ENCODE measurements at regions not wholly inside any gene's neighbourhood (a gene's known extent, or its start where the extent isn't known, plus 50 kb on each side); places are given as distances from the start of the nearest gene placed in this dataset.
A peak's percentile ranks its signal among the peaks of the same experiment; 100 is the strongest.

GRCh38 chr13:81929988-81930387 lies 1589.1 kb upstream of the SPRY2 start:
- no peak for TF ChIP-seq POLR2AphosphoS5 (IDR thresholded peaks at IDR 0.05; ENCODE audit: insufficient read depth, low read depth, low read length)
- no peak for TF ChIP-seq EZH2 (IDR thresholded peaks at IDR 0.05; ENCODE audit: borderline replicate concordance, low read depth, low read length, severe bottlenecking)
- peak; percentile 37 to 49 for TF ChIP-seq CTCF (IDR thresholded peaks at IDR 0.05; ENCODE audit: extremely low read depth in 1 of 2, insufficient read depth in 1 of 2, low read depth in 1 of 2, low read length in 2 of 2)
- TF ChIP-seq POLR2A (IDR thresholded peaks at IDR 0.05; ENCODE audit: low read depth, low read length), result no peak
- no peak for TF ChIP-seq GATA2 (IDR thresholded peaks at IDR 0.05; ENCODE audit: insufficient read depth, insufficient read length, low read depth, low read length)
- no peak for TF ChIP-seq MYC (IDR thresholded peaks at IDR 0.05; ENCODE audit: low read depth, low read length)
- TF ChIP-seq JUN (IDR thresholded peaks at IDR 0.05; ENCODE audit: borderline replicate concordance, insufficient read depth, insufficient read length, low read depth), result no peak

Data from endothelial cell of umbilical vein (primary cell).